SK-N-SH treated with all-trans-retinoic acid at 6 μM for 48 hours (cell line): ENCODE measurements at regions not wholly inside any gene's neighbourhood (a gene's known extent, or its start where the extent isn't known, plus 50 kb on each side); places are given as distances from the start of the nearest gene placed in this dataset.

ENCODE experiments used
- ESRRG ChIP-seq: fragments of 250-450 bp; sonication (Bioruptor Pico); IDR thresholded peaks from 2 replicates; pipeline ENCODE4 v1.6.1; 2021; ENCODE audit warnings: mild to moderate bottlenecking
- GLIS3 ChIP-seq: fragments of 250-450 bp; sonication (Bioruptor Pico); IDR thresholded peaks from 2 replicates; pipeline ENCODE4 v1.5.0; 2020; ENCODE audit warnings: mild to moderate bottlenecking, moderate library complexity
- TF ChIP-seq, protein P1 (sequence below): fragments of 250-450 bp; sonication (Bioruptor Pico); IDR thresholded peaks from 2 replicates; pipeline ENCODE4 v1.5.1; 2021; ENCODE audit warnings: mild to moderate bottlenecking, moderate library complexity
- TF ChIP-seq, protein P2 (sequence below): fragments of 250-450 bp; sonication (Bioruptor Pico); IDR thresholded peaks from 2 replicates; pipeline ENCODE4 v1.5.0; 2020; ENCODE audit warnings: mild to moderate bottlenecking, moderate library complexity

DNA sequence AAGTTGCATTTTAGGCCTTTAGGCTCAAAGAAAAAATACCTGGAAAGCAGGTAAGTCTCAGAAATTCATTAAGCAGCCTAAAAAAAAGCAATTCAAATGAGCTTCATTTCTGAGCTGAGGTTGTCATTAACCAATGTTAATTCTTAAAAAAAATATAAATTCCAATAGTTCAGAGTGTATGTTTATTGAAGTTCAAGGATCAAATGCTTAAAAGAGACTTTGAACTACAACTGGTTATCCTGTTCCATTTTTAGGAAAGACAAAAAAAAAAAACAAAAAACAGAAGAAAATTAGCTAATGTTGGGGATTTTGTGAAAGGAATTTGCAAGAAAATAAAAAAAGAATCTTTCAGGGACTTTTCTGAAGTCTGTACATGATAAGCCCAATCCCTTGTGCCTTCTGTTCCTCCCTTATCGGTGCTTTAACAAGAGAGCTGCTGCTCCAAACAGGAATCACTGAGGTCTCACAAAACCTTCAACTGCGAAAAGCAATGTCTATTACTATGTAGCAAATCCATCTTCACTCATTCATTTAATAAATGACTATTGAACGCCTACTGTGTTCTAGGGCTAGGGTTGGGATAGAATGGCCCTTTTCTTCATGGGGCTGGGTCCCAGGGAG is 90.3 kb downstream of the FOXF2 start:
- TF ChIP-seq GLIS3 (CRISPR knock-in tag) (no peak), ESRRG (CRISPR knock-in tag) (no peak)
- TF ChIP-seq, protein P1, sequence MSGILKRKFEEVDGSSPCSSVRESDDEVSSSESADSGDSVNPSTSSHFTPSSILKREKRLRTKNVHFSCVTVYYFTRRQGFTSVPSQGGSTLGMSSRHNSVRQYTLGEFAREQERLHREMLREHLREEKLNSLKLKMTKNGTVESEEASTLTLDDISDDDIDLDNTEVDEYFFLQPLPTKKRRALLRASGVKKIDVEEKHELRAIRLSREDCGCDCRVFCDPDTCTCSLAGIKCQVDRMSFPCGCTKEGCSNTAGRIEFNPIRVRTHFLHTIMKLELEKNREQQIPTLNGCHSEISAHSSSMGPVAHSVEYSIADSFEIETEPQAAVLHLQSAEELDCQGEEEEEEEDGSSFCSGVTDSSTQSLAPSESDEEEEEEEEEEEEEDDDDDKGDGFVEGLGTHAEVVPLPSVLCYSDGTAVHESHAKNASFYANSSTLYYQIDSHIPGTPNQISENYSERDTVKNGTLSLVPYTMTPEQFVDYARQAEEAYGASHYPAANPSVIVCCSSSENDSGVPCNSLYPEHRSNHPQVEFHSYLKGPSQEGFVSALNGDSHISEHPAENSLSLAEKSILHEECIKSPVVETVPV (CRISPR knock-in tag), result no peak
- TF ChIP-seq, protein P2, sequence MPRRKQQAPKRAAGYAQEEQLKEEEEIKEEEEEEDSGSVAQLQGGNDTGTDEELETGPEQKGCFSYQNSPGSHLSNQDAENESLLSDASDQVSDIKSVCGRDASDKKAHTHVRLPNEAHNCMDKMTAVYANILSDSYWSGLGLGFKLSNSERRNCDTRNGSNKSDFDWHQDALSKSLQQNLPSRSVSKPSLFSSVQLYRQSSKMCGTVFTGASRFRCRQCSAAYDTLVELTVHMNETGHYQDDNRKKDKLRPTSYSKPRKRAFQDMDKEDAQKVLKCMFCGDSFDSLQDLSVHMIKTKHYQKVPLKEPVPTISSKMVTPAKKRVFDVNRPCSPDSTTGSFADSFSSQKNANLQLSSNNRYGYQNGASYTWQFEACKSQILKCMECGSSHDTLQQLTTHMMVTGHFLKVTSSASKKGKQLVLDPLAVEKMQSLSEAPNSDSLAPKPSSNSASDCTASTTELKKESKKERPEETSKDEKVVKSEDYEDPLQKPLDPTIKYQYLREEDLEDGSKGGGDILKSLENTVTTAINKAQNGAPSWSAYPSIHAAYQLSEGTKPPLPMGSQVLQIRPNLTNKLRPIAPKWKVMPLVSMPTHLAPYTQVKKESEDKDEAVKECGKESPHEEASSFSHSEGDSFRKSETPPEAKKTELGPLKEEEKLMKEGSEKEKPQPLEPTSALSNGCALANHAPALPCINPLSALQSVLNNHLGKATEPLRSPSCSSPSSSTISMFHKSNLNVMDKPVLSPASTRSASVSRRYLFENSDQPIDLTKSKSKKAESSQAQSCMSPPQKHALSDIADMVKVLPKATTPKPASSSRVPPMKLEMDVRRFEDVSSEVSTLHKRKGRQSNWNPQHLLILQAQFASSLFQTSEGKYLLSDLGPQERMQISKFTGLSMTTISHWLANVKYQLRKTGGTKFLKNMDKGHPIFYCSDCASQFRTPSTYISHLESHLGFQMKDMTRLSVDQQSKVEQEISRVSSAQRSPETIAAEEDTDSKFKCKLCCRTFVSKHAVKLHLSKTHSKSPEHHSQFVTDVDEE (CRISPR knock-in tag), result no peak
